ENCODE measurements at regions not wholly inside any gene's neighbourhood (a gene's known extent, or its start where the extent isn't known, plus 50 kb on each side); places are given as distances from the start of the nearest gene placed in this dataset.

DNA sequence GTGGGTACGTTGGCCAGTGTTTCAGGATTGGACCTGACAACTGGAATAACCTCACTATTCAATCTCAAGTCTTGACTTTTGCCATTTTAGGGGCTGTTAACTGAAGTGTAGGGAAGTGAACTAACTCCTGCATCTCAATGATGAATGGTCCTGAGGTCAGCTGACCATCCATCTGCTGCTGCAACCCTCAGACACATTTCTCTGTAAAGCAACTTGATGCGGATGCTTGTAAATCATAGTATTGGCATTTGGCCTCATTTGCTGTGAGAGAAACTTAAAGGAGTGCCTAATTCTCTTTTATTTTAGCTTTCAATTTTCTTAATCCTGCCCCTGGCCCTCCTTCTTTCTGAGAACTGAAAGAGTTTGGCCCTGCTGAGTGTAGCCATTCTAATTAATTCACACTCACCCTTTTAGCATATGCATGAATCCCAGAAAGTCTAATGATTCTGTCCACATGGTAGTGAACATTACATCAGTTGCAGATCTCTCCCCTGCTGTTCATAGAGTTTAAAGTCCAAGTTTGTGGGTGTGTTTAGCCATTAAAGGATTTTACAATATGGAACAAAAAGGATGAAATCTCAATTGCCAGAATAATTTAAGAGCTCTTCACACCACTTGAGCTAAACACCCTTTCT lies 1531.4 kb upstream of the SLC10A2 start:
- no peak overlapping the region for H3K4me3 ChIP-seq
- ATAC-seq (no peak), DNase-seq (no peak)
- TF ChIP-seq, protein P1, sequence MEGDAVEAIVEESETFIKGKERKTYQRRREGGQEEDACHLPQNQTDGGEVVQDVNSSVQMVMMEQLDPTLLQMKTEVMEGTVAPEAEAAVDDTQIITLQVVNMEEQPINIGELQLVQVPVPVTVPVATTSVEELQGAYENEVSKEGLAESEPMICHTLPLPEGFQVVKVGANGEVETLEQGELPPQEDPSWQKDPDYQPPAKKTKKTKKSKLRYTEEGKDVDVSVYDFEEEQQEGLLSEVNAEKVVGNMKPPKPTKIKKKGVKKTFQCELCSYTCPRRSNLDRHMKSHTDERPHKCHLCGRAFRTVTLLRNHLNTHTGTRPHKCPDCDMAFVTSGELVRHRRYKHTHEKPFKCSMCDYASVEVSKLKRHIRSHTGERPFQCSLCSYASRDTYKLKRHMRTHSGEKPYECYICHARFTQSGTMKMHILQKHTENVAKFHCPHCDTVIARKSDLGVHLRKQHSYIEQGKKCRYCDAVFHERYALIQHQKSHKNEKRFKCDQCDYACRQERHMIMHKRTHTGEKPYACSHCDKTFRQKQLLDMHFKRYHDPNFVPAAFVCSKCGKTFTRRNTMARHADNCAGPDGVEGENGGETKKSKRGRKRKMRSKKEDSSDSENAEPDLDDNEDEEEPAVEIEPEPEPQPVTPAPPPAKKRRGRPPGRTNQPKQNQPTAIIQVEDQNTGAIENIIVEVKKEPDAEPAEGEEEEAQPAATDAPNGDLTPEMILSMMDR (IDR thresholded peaks at IDR 0.05), result no peak
- TF ChIP-seq POLR2A (IDR thresholded peaks at IDR 0.05), result no peak
- intact Hi-C loops (cut with DNase I), result no loop called here
- H3K36me3 ChIP-seq, result no peaks in the 10 kb centered on the region
- H3K4me1 ChIP-seq, result no peaks in the 10 kb centered on the region
- no peaks in the 10 kb centered on the region for H3K9me3 ChIP-seq
- no peak overlapping the region for H3K27ac ChIP-seq
- no peaks in the 10 kb centered on the region for H3K27me3 ChIP-seq
- WGBS (ENCODE audit: insufficient coverage, low coverage, low lambda C conversion rate, missing lambda C conversion rate), result 55% methylated on average over 2 of the region's 2 CpGs

DNA sequence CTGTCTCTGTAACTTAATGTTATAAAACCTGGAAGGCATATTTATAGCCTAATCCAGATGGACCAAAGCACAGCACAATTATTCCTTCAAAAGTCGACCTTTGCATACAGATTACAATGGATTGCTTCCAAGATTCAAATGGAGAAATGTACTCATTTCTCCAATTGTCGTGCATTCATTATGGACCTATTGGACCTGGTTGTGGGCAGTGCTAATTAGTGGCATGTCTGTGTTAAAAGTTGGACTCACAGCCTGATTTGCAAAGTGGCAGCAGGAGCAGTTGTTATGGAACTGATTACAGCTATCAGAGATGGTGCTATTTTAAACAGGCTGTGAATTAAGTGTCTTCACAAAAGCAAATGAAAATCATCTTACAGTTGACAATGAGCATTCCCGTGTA lies 1529.3 kb upstream of the SLC10A2 start:
- Histone ChIP-seq H3K4me1 (no peaks in the 10 kb centered on the region), H3K36me3 (no peaks in the 10 kb centered on the region), H3K27ac (no peak overlapping the region), H3K27me3 (no peaks in the 10 kb centered on the region), H3K9me3 (no peaks in the 10 kb centered on the region), H3K4me3 (no peak overlapping the region)
- TF ChIP-seq, protein P1 (IDR thresholded peaks at IDR 0.05), result no peak
- TF ChIP-seq POLR2A (IDR thresholded peaks at IDR 0.05), result no peak
- intact Hi-C loops (cut with DNase I), result no loop called here
- WGBS (ENCODE audit: insufficient coverage, low coverage, low lambda C conversion rate, missing lambda C conversion rate), result 20% methylated on average over 3 of the region's 3 CpGs
- ATAC-seq (no peak), DNase-seq (no peak)

DNA sequence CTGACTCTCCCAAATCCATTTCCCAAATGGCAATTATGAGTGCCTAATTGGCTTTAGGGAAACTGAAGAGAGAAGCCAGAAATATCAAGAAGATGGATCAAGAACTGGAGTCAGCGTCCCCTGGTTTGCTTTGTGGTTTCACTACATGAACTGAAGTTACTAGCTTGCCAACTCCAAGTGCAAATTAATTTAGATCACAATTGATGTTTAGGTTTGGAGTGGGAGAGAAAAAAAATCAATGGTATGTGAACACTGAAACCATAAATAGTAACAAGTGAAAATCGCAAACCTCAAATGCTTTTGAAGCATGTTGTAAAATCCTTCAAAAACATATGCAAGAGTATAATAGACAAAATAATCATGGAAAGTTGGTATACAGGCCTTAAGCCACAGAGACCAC lies 1528.6 kb upstream of the SLC10A2 start:
- ATAC-seq (no peak), DNase-seq (no peak)
- Histone ChIP-seq H3K36me3 (no peaks in the 10 kb centered on the region), H3K27ac (no peak overlapping the region), H3K27me3 (no peaks in the 10 kb centered on the region), H3K4me1 (no peaks in the 10 kb centered on the region), H3K4me3 (no peak overlapping the region), H3K9me3 (no peaks in the 10 kb centered on the region)
- intact Hi-C loops (cut with DNase I), result no loop called here
- TF ChIP-seq, protein P1 (IDR thresholded peaks at IDR 0.05), result no peak
- TF ChIP-seq POLR2A (IDR thresholded peaks at IDR 0.05), result no peak
- WGBS (ENCODE audit: insufficient coverage, low coverage, low lambda C conversion rate, missing lambda C conversion rate), result 60% methylated on average over 2 of the region's 2 CpGs

DNA sequence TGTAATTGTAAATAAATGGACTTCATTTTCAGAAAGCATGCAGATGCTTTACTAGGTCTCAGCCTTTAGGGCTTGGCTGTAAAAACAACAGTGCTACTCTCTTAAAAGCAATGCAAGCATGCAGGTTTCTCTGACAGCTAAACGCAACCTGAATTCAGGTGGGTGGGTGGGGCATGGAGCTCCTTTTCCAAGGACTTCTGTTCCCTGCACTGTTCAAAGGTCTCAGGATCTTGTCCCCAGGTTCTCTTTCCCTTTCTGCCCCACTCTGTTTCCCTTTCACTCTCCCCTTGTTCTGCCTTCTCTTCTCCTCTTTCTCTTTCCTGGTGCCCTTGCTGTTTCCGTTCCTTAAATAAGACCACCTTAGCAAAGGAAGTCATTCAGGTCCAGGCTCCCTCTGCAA lies 1527.5 kb upstream of the SLC10A2 start:
- no peak for DNase-seq
- TF ChIP-seq, protein P1 (IDR thresholded peaks at IDR 0.05), result no peak
- TF ChIP-seq POLR2A (IDR thresholded peaks at IDR 0.05), result no peak
- no peak overlapping the region for H3K27ac ChIP-seq
- WGBS (ENCODE audit: insufficient coverage, low coverage, low lambda C conversion rate, missing lambda C conversion rate), result 34% methylated on average over 2 of the region's 2 CpGs
- intact Hi-C loops (cut with DNase I), result no loop called here
- no peaks in the 10 kb centered on the region for H3K9me3 ChIP-seq
- no peaks in the 10 kb centered on the region for H3K27me3 ChIP-seq
- no peak overlapping the region for H3K4me3 ChIP-seq
- no peaks in the 10 kb centered on the region for H3K36me3 ChIP-seq
- no peak for ATAC-seq
- no peaks in the 10 kb centered on the region for H3K4me1 ChIP-seq

DNA sequence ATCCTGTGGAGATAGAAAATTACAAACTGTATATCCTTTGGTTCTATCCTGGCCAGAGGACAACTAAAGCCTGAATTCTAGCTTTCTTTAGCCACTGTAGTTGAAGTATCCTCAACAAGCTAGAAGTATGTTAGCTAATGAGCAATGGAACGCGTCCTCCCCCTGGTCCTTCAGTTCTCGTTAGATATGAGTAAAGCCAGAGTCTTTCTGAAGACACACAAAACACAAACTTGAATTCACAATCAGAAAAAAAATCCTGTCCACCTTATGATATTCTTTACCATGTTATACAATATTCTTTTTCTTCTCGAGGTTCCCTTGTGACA lies 1527.0 kb upstream of the SLC10A2 start:
- Histone ChIP-seq H3K36me3 (no peaks in the 10 kb centered on the region), H3K27ac (no peak overlapping the region), H3K27me3 (no peaks in the 10 kb centered on the region), H3K4me3 (no peak overlapping the region), H3K9me3 (no peaks in the 10 kb centered on the region), H3K4me1 (no peaks in the 10 kb centered on the region)
- intact Hi-C loops (cut with DNase I), result no loop called here
- ATAC-seq (no peak), DNase-seq (no peak)
- no peak for TF ChIP-seq POLR2A (IDR thresholded peaks at IDR 0.05)
- WGBS (ENCODE audit: insufficient coverage, low coverage, low lambda C conversion rate, missing lambda C conversion rate), result 52% methylated on average over 2 of the region's 4 CpGs

All from right lobe of liver (tissue), 6 donors.